PC-9 (cell line): ENCODE measurements at regions not wholly inside any gene's neighbourhood (a gene's known extent, or its start where the extent isn't known, plus 50 kb on each side); places are given as distances from the start of the nearest gene placed in this dataset.

ENCODE experiments used
- EZH2 ChIP-seq: fragments of 200-600 bp; sonication (generic); IDR thresholded peaks from 2 replicates; pipeline ENCODE4 v1.8.0; 2017; ENCODE audit warnings: antibody characterized with exemption, low read depth
- TF ChIP-seq, protein P1 (sequence below): fragments of 200-600 bp; sonication (generic); conservative IDR thresholded peaks from 2 replicates; pipeline ENCODE4 v1.6.1; 2017; ENCODE audit warnings: mixed run types, antibody characterized with exemption, mild to moderate bottlenecking, moderate library complexity

DNA sequence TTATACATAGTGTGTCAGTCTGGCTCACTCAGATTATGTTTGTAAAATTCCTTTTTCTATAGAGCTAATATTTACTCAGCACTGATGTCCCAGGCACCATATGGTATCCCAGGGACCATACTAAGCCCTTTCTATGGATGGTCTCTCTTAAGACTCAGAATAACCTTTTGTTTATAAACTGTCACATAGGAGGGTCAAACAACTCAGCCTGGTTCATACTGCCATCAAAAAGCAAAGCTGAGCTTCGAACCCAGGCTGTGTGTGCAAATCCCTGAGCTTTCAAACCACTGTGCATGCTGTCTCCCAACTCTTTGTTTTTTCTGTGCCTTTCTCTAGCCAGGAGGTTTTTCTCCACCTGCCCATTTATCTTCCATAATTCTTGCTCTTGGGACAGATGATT is 135.6 kb upstream of the ARHGAP5 start:
- TF ChIP-seq EZH2: no peak
- TF ChIP-seq, protein P1, sequence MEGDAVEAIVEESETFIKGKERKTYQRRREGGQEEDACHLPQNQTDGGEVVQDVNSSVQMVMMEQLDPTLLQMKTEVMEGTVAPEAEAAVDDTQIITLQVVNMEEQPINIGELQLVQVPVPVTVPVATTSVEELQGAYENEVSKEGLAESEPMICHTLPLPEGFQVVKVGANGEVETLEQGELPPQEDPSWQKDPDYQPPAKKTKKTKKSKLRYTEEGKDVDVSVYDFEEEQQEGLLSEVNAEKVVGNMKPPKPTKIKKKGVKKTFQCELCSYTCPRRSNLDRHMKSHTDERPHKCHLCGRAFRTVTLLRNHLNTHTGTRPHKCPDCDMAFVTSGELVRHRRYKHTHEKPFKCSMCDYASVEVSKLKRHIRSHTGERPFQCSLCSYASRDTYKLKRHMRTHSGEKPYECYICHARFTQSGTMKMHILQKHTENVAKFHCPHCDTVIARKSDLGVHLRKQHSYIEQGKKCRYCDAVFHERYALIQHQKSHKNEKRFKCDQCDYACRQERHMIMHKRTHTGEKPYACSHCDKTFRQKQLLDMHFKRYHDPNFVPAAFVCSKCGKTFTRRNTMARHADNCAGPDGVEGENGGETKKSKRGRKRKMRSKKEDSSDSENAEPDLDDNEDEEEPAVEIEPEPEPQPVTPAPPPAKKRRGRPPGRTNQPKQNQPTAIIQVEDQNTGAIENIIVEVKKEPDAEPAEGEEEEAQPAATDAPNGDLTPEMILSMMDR: no peak
